Lower lobe of right lung (tissue), 2 donors: ENCODE measurements at regions not wholly inside any gene's neighbourhood (a gene's known extent, or its start where the extent isn't known, plus 50 kb on each side); places are given as distances from the start of the nearest gene placed in this dataset.
"Not testable (repeated sequence)": the region's sequence is repeated elsewhere in the genome, so short reads cannot be mapped to it uniquely, and the experiment has no call there.

ENCODE experiments used
- ATAC-seq, 2 donors: fragments of 200-7000 bp; cut with Tn5 transposase; one replicate each; pipeline ENCODE4 v1.9.1; 2020 to 2022; ENCODE audit warnings: mild to moderate bottlenecking in 2 of 2, moderate library complexity in 2 of 2
- DNase-seq: peaks from one replicate; pipeline ENCODE4 v3.0.0-alpha.2; 2020
- H3K27ac ChIP-seq: fragments of 200-600 bp; one replicate; pipeline ENCODE4 v1.8.0; 2022
- H3K27me3 ChIP-seq: fragments of 200-600 bp; one replicate; pipeline ENCODE4 v1.8.0; 2022; ENCODE audit warnings: low read depth
- H3K36me3 ChIP-seq: fragments of 200-600 bp; one replicate; pipeline ENCODE4 v1.8.0; 2022; ENCODE audit warnings: mild to moderate bottlenecking
- H3K4me1 ChIP-seq: fragments of 200-600 bp; one replicate; pipeline ENCODE4 v1.8.0; 2022
- H3K4me3 ChIP-seq: fragments of 200-600 bp; one replicate; pipeline ENCODE4 v1.8.0; 2022; ENCODE audit warnings: mild to moderate bottlenecking
- H3K9me3 ChIP-seq: fragments of 200-600 bp; one replicate; pipeline ENCODE4 v1.8.0; 2022
- CTCF ChIP-seq: fragments of 200-600 bp; IDR thresholded peaks from one replicate; pipeline ENCODE4 v1.8.0; 2022; ENCODE audit warnings: antibody characterized with exemption, mild to moderate bottlenecking
- intact Hi-C: fragments of 100-400 bp; cut with DNase I; formaldehyde crosslinking; loops from one replicate; pipeline ENCODE4 v1.11.0; 2022
- donor health status: DM: no; HTN: yes; CAD: no; lungs with severe emphysema.

GRCh38 chr3:124363476-124363875, 366.8 kb upstream of the UMPS start:
- intact Hi-C loops: no loop called here
- Histone ChIP-seq H3K27me3 (no peaks in the 10 kb centered on the region), H3K4me1 (no peaks in the 10 kb centered on the region), H3K4me3 (no peak overlapping the region), H3K27ac (no peak overlapping the region), H3K36me3 (no peaks in the 10 kb centered on the region), H3K9me3 (no peaks in the 10 kb centered on the region)
- no peak for TF ChIP-seq CTCF
- no peak for DNase-seq
- ATAC-seq: peak in 1 of 2 donors; percentile 48

- DNase-seq (no peak), ATAC-seq (peak in 1 of 2 donors; percentile 59)
- no peaks in the 10 kb centered on the region for H3K36me3 ChIP-seq
- H3K27ac ChIP-seq: peak overlapping the region; percentile 31
- no peaks in the 10 kb centered on the region for H3K9me3 ChIP-seq
- intact Hi-C loops: no loop called here
- no peaks in the 10 kb centered on the region for H3K4me1 ChIP-seq
- no peak overlapping the region for H3K4me3 ChIP-seq
- H3K27me3 ChIP-seq: no peaks in the 10 kb centered on the region
- TF ChIP-seq CTCF: no peak
Observed at GRCh38 chr3:124364317-124365020, 365.8 kb upstream of the UMPS start.

GRCh38 chr3:124366655-124367054, 363.6 kb upstream of the UMPS start:
- H3K27ac ChIP-seq, H3K27me3 ChIP-seq, H3K4me1 ChIP-seq, H3K4me3 ChIP-seq, H3K9me3 ChIP-seq, ATAC-seq, DNase-seq, H3K36me3 ChIP-seq, intact Hi-C loops: not testable (repeated sequence)

GRCh38 chr3:124372775-124373174, 357.5 kb upstream of the UMPS start:
- H3K27me3 ChIP-seq: no peaks in the 10 kb centered on the region

GRCh38 chr3:124373524-124373923, 356.7 kb upstream of the UMPS start:
- no peak for TF ChIP-seq CTCF
- Histone ChIP-seq H3K9me3 (no peaks in the 10 kb centered on the region), H3K27me3 (no peaks in the 10 kb centered on the region), H3K36me3 (no peaks in the 10 kb centered on the region), H3K4me1 (no peaks in the 10 kb centered on the region), H3K4me3 (no peak overlapping the region), H3K27ac (no peak overlapping the region)
- DNase-seq: no peak
- intact Hi-C loops: no loop called here
- no peak for ATAC-seq

More at GRCh38 chr3:124372775-124373174, 357.5 kb upstream of the UMPS start:
- H3K36me3 ChIP-seq: no peaks in the 10 kb centered on the region
- no peak overlapping the region for H3K4me3 ChIP-seq
- ATAC-seq: no peak
- no peak for DNase-seq
- TF ChIP-seq CTCF: no peak
- intact Hi-C loops: no loop called here
- no peaks in the 10 kb centered on the region for H3K9me3 ChIP-seq
- no peaks in the 10 kb centered on the region for H3K4me1 ChIP-seq
- no peak overlapping the region for H3K27ac ChIP-seq

- ATAC-seq (no peak), DNase-seq (no peak)
- H3K9me3 ChIP-seq: no peaks in the 10 kb centered on the region
- H3K27ac ChIP-seq: no peak overlapping the region
- H3K4me3 ChIP-seq: no peak overlapping the region
- H3K36me3 ChIP-seq: no peaks in the 10 kb centered on the region
- no peaks in the 10 kb centered on the region for H3K4me1 ChIP-seq
- no peaks in the 10 kb centered on the region for H3K27me3 ChIP-seq
- TF ChIP-seq CTCF: no peak
- intact Hi-C loops: no loop called here
Observed at GRCh38 chr3:124374583-124374982, 355.7 kb upstream of the UMPS start.
